NOMO-1 (cell line): ENCODE measurements at regions not wholly inside any gene's neighbourhood (a gene's known extent, or its start where the extent isn't known, plus 50 kb on each side); places are given as distances from the start of the nearest gene placed in this dataset.
"Not testable (repeated sequence)": the region's sequence is repeated elsewhere in the genome, so short reads cannot be mapped to it uniquely, and the experiment has no call there.

Experiments used
- DNase-seq, 2 experiments: peaks; one replicate each; lab custom pipeline; 2025; ENCODE audit not compliant: unreplicated experiment in 2 of 2; lab: John Stamatoyannopoulos, UW

GRCh38 chr7:153912211-153912610 lies 140.0 kb upstream of the DPP6 start:
- DNase-seq = no peak

GRCh38 chr7:153920126-153920525 lies 132.1 kb upstream of the DPP6 start:
- no peak for DNase-seq

DNA sequence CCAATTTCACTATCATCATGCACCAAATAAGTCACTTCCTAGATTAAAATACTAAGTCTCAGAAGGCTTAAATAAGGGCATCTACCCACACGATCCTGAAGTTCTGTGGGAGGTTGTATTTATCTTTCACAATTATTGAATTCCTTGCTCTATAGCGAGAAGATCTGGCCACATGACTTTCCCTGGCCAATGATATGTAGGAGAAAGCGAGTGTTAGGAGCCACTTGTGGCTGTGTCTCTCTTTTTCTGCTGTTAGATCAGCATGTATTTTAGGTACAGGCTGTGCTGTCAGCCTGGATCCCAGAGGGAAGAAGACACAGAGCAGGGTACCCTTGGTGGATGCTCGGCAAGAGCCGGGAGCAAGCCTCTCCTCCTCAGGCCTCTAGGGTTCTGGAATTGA lies 131.3 kb upstream of the DPP6 start:
- no peak for DNase-seq

GRCh38 chr7:153921408-153921807 lies 130.8 kb upstream of the DPP6 start:
- no peak for DNase-seq

DNA sequence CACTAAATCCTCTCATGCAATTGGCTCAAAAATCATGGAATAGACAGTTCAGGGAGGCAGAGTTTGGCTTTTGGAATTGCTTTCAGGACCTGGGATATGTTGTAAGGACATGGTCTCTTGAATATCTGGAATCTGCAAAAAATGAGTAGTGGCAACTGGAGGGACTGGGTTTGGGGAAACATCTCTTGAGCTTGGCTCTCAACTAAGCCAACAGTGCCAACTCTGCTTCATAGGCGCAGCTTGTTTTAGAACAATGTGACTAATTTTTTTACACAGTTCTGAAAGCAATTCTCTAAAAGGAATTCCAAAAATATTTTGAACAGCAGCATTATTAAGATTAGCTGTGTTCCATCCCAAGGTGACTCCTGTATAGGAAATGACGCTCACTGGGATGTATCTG lies 121.5 kb upstream of the DPP6 start:
- DNase-seq = no peak

- no peak for DNase-seq
These were observed 118.2 kb upstream of the DPP6 start for GRCh38 chr7:153934048-153934447.

- no peak for DNase-seq
These were observed 117.6 kb upstream of the DPP6 start for GRCh38 chr7:153934629-153935028.

- DNase-seq = no peak
These were observed 117.1 kb upstream of the DPP6 start for GRCh38 chr7:153935095-153935494.

- DNase-seq = no peak
These were observed 113.7 kb upstream of the DPP6 start for GRCh38 chr7:153938451-153938850.

GRCh38 chr7:153939177-153939576 lies 113.0 kb upstream of the DPP6 start:
- DNase-seq = no peak

- DNase-seq = no peak
These were observed 112.5 kb upstream of the DPP6 start for GRCh38 chr7:153939654-153940053.

DNA sequence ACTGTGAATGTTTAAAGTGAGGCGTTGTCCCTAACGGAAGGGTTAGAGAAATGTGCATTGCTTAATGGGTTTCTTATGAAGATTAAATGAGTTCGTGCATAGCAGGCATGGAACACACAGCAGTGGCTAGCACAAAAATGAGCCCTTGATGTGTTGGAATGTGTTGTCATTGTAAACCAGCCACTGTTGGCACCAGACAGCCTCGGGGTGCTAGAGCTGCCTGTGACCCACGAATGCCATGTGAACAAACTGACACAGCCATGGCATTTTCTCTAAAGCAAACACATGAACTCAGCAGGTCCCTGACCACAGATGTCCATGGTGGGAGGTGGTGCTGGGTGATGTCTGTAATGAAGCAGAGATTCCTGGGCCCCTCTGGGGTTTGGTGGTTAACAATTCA lies 111.1 kb upstream of the DPP6 start:
- DNase-seq = no peak

GRCh38 chr7:153942036-153942435 lies 110.2 kb upstream of the DPP6 start:
- DNase-seq = no peak

GRCh38 chr7:153943457-153943856 lies 108.7 kb upstream of the DPP6 start:
- no peak for DNase-seq

GRCh38 chr7:153943861-153944260 lies 108.3 kb upstream of the DPP6 start:
- DNase-seq = no peak

- DNase-seq = no peak
These were observed 104.1 kb upstream of the DPP6 start for GRCh38 chr7:153948060-153948459.

GRCh38 chr7:153951316-153951715 lies 100.9 kb upstream of the DPP6 start:
- no peak for DNase-seq

DNA sequence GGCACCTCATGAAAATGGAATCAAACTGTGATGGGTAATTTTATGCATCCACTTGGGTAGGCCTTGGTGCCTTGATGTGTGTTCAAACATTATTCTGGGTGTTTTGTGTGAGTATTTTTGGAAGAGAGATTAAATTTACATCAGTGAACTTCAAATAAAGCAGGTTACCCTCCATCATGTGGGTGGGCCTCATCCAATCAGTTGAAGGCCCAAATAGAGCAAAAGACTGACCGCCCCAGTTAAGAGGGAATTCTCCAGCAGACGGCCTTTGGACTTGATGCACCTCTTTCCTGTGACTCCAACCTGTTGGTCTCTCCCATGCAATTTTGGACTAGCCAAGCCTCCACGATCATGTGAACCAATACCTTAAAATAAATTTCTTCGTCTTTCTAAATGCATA lies 97.7 kb upstream of the DPP6 start:
- DNase-seq = no peak

GRCh38 chr7:153957677-153958076 lies 94.5 kb upstream of the DPP6 start:
- not testable (repeated sequence) for DNase-seq

- not testable (repeated sequence) for DNase-seq
These were observed 93.8 kb upstream of the DPP6 start for GRCh38 chr7:153958381-153958780.

DNA sequence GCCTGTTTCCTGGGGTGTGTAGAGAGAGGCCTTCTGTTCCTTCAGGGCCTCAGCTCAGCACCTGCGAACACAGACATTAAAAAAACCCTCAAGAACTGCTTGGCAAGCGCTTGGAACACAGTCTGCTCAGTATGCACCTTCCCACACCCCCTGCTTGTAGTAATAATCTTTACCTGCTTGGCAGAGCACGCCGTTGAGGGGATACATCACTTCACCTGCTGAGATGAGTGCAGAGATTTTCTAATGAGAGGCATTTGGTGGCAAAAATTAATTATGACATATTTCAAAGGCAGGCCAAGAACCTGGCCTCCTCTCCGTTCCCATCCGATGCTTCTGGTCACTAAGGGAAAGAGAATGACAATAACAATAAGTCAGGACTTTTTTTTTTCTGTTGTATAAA lies 93.4 kb upstream of the DPP6 start:
- not testable (repeated sequence) for DNase-seq

DNA sequence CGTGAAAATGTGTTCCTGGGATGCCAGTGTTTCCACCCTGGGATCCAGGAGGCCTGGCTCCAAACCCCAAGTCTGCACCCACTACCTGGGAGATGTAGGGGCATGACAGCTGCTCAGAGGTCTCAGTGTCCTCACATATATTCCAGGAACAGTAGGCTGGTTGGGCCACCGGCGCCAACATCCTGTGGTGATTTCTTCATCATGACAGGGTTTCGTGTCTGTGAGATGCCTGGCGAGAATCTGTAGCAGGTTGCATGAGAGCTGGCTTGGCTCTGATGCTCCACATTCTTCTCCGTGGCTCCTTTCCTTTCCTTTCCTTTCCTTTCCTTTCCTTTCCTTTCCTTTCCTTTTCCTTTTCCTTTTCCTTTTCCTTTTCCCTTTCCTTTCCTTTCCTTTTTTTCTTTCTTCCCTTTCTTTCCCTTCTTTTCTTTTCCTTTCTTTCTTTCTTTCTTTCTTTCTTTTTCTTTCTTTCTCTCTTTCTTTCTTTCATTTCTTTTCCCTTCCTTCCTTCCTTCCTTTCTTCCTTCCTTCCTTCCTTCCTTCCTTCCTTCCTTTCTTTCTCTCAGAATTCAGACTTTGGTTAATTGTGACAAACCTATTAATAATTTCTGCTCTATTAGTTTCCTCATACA lies 87.6 kb upstream of the DPP6 start:
- DNase-seq = not testable (repeated sequence)

DNA sequence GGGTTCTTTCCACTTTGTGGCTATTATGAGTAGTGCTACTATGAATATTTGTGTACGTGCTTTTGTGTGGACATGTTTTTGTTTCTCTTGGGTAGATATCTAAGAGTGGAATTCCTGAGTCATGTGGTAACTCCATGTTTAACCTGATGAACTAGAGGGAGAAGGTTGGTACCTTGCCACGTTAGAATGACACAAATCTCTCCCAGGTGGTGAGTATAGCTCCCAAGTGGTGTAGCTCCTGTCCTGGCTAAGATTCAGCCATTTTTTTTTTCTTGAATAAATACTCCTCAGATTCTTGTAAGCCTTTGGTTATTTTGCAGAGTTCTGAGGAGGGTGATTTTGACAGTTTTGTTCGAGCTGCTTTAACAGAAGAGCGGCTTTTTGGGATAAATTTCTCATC lies 83.2 kb upstream of the DPP6 start:
- not testable (repeated sequence) for DNase-seq
